ENCODE measurements at regions not wholly inside any gene's neighbourhood (a gene's known extent, or its start where the extent isn't known, plus 50 kb on each side); places are given as distances from the start of the nearest gene placed in this dataset.

DNA sequence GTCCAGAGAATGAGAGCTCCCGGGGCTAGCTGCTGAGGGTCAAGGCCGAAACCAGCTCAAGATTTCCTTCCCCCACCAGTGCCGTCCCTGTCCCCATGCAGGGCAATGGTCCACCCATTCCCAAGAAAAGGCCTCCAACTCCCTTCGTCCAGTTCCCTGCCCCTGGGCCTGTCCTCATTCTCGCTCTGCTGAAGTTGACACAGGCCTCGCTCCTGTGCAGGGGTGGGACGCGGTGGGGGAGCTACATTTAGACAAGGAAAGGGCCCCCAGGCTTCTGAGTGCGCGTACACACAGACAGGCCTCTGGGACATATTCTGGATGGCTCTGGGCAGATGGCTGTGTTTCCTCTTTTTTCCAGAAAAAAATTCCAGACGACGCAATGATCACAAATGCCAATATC is 188.3 kb downstream of the ETS2 start:
- TF ChIP-seq EZH2 (IDR thresholded peaks at IDR 0.05) = no peak
- no peak for TF ChIP-seq POLR2AphosphoS5 (IDR thresholded peaks at IDR 0.05; ENCODE audit: borderline replicate concordance, low read depth, low read length)
- TF ChIP-seq FOXP2 (optimal IDR thresholded peaks at IDR 0.05; ENCODE audit: control extremely low read depth, extremely low read length, insufficient read depth) = no peak
